ENCODE measurements at regions not wholly inside any gene's neighbourhood (a gene's known extent, or its start where the extent isn't known, plus 50 kb on each side); places are given as distances from the start of the nearest gene placed in this dataset.

- Histone ChIP-seq H4K5ac (ENCODE audit: low read depth, low read length) (no peak overlapping the region), H3K27me3 (ENCODE audit: control insufficient read depth, insufficient read depth, low read length) (no peaks in the 10 kb centered on the region), H3K4me1 (ENCODE audit: control insufficient read depth, insufficient read depth, low read length) (no peaks in the 10 kb centered on the region), H3K9me3 (ENCODE audit: control insufficient read depth, insufficient read depth, low read length) (peaks cover 4% of the 10 kb centered on the region), H2BK20ac (ENCODE audit: low read depth, low read length) (no peak overlapping the region), H3K79me1 (ENCODE audit: low read depth in 1 of 2, low read length in 2 of 2) (no peaks in the 10 kb centered on the region), H2BK5ac (ENCODE audit: low read depth, low read length, poor library complexity, severe bottlenecking) (no peak overlapping the region), H2AK9ac (replicated peaks; ENCODE audit: low read depth, low read length, poor library complexity) (no peak overlapping the region), H3K4ac (ENCODE audit: low read depth, low read length) (no peak overlapping the region), H2BK120ac (ENCODE audit: low read depth, low read length) (no peak overlapping the region), H3K23ac (ENCODE audit: low read depth, low read length) (no peak overlapping the region), H3K27ac (ENCODE audit: insufficient read depth, low read length) (no peak overlapping the region), H4K91ac (ENCODE audit: insufficient read depth, low read depth, low read length) (no peak overlapping the region), H3K4me2 (ENCODE audit: low read depth, low read length) (no peak overlapping the region), H2BK15ac (ENCODE audit: low read depth, low read length) (no peak overlapping the region), H3K14ac (replicated peaks; ENCODE audit: low read depth, low read length) (no peak overlapping the region), H4K8ac (ENCODE audit: low read depth in 2 of 2, low read length in 2 of 2) (no peak overlapping the region), H3K36me3 (ENCODE audit: control insufficient read depth, insufficient read depth, low read length) (no peaks in the 10 kb centered on the region), H3K9ac (ENCODE audit: low read depth, low read length) (no peak overlapping the region), H2AK5ac (ENCODE audit: low read depth, low read length) (no peak overlapping the region), H3K9me1 (ENCODE audit: insufficient read depth, low read length) (no peaks in the 10 kb centered on the region), H4K20me1 (ENCODE audit: insufficient read depth, low read length) (no peaks in the 10 kb centered on the region), H3K56ac (ENCODE audit: extremely low read depth, insufficient read depth, low read length) (no peak overlapping the region), H2AFZ (replicated peaks; ENCODE audit: low read length, poor library complexity) (no peak overlapping the region), H3K4me3 (ENCODE audit: insufficient read depth, low read depth, low read length) (no peak overlapping the region), H3K18ac (ENCODE audit: low read depth, low read length) (no peak overlapping the region)
- TF ChIP-seq BHLHE40 (IDR thresholded peaks at IDR 0.05; ENCODE audit: low read depth, low read length) (no peak), MAFK (IDR thresholded peaks at IDR 0.05; ENCODE audit: low read depth, low read length) (no peak), USF2 (IDR thresholded peaks at IDR 0.05; ENCODE audit: low read depth, low read length) (no peak)
- WGBS, 2 experiments (ENCODE audit: extremely low coverage in 2 of 2, insufficient read length in 1 of 2), result 17% methylated on average over 1 of the region's 3 CpGs; no CpG with 5 or more reads in 1 of the 2 experiments
- BruUV-seq (replicated peaks), result no TSS peak
- ChIA-PET CTCF (no interaction called here), POLR2A (ENCODE audit: unreplicated experiment) (no interaction called here)
- no peak for ATAC-seq (ENCODE audit: low read depth)
- DNase-seq, result no peak
- intact Hi-C loops (cut with micrococcal nuclease) (no loop called here), in situ Hi-C loops (cut with MboI; ENCODE audit: low sequenced_read_pairs) (no loop called here), dilution Hi-C loops (cut with HindIII; ENCODE audit: low sequenced_read_pairs, unreplicated experiment) (no loop called here)
Measured at GRCh38 chr7:54326592-54327167, 215.5 kb upstream of the VSTM2A start.
